Mesothelial cell of epicardium (in vitro differentiated cells): ENCODE measurements at regions not wholly inside any gene's neighbourhood (a gene's known extent, or its start where the extent isn't known, plus 50 kb on each side); places are given as distances from the start of the nearest gene placed in this dataset.
"Not testable (repeated sequence)": the region's sequence is repeated elsewhere in the genome, so short reads cannot be mapped to it uniquely, and the experiment has no call there.

ENCODE experiments used
- DNase-seq, 2 experiments: peaks; one replicate each; pipeline ENCODE4 v3.0.0; 2021; ENCODE audit warnings: low spot score in 2 of 2; ENCODE audit not compliant: unreplicated experiment in 2 of 2
- H3K27ac Mint-ChIP-seq: 2 replicates; pipeline ENCODE4 v1.8.0; 2021; ENCODE audit warnings: mixed read lengths
- H3K27me3 Mint-ChIP-seq: 2 replicates; pipeline ENCODE4 v1.8.0; 2021; ENCODE audit warnings: low read depth, mixed read lengths
- H3K36me3 Mint-ChIP-seq: 2 replicates; pipeline ENCODE4 v1.8.0; 2021; ENCODE audit warnings: mixed read lengths
- H3K4me1 Mint-ChIP-seq: 2 replicates; pipeline ENCODE4 v1.8.0; 2021; ENCODE audit warnings: mixed read lengths
- H3K4me3 Mint-ChIP-seq: 2 replicates; pipeline ENCODE4 v1.8.0; 2021; ENCODE audit warnings: mild to moderate bottlenecking, moderate library complexity, mixed read lengths
- H3K9me3 Mint-ChIP-seq: 2 replicates; pipeline ENCODE4 v1.8.0; 2021; ENCODE audit warnings: mixed read lengths
- TF ChIP-seq, protein P1 (sequence below): fragments of 200-600 bp; sonication (generic); IDR thresholded peaks from one replicate; pipeline ENCODE4 v1.5.0; 2021; ENCODE audit warnings: antibody characterized with exemption; ENCODE audit not compliant: unreplicated experiment

DNA sequence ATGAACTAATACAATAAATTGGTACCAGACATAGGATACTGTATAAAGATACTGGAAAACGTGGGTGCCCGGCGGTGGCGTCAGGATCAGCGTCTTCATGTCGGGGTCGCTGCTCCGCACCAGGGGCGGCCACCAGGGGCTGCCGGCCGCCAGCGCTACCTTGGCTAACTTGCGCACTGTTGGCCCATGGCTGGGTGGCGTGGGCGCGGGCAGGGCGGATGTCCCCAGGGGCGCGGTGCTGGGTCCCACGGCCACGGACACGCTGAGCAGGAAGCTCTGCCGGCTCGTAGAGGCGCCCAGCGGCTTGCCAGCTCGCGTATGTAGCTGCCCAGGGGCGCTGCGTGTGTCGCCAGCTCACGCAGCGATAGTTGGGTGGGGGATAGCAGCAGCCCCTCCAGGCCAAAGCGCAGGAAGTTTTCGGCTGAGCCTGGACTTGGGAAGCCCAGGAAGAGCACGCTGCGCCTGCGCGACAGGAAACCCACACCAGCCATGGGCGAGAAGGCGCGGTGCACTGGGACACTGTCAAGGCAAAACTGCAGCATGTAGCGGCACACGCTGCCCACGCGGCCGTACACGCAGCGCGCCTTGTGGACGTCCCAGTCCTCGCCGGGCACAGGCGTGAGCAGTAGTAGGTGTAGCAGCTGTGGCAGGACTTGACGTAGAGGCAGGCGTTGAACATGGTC, 299.9 kb downstream of the CCDC74A start:
- TF ChIP-seq, protein P1, sequence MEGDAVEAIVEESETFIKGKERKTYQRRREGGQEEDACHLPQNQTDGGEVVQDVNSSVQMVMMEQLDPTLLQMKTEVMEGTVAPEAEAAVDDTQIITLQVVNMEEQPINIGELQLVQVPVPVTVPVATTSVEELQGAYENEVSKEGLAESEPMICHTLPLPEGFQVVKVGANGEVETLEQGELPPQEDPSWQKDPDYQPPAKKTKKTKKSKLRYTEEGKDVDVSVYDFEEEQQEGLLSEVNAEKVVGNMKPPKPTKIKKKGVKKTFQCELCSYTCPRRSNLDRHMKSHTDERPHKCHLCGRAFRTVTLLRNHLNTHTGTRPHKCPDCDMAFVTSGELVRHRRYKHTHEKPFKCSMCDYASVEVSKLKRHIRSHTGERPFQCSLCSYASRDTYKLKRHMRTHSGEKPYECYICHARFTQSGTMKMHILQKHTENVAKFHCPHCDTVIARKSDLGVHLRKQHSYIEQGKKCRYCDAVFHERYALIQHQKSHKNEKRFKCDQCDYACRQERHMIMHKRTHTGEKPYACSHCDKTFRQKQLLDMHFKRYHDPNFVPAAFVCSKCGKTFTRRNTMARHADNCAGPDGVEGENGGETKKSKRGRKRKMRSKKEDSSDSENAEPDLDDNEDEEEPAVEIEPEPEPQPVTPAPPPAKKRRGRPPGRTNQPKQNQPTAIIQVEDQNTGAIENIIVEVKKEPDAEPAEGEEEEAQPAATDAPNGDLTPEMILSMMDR = no peak
- no peak overlapping the region for H3K27ac Mint-ChIP-seq
- no peaks in the 10 kb centered on the region for H3K9me3 Mint-ChIP-seq
- DNase-seq = no peak
- no peaks in the 10 kb centered on the region for H3K27me3 Mint-ChIP-seq
- no peaks in the 10 kb centered on the region for H3K4me1 Mint-ChIP-seq
- H3K36me3 Mint-ChIP-seq = no peaks in the 10 kb centered on the region
- H3K4me3 Mint-ChIP-seq = no peak overlapping the region

DNA sequence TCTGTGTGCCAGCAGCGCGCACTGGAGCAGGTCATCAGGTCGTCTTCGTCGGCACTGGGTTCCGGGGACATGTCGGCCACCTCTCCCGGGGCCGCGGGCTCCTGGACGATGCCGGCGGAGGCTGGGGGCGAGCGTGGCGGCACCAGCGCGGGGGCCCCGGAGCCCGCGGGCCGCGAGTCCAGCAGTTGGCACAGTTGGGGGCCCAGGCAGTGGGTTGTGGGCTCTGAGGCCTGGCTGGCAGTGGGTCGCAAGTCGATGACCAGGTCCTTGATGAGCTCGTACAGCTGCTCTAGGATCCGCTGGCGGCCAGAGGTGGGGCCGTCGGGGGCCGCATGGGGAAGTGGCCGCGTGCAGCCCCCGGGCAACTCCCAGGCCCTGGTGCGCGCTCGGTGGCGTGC, 300.5 kb downstream of the CCDC74A start:
- no peak for DNase-seq
- no peaks in the 10 kb centered on the region for H3K9me3 Mint-ChIP-seq
- H3K4me1 Mint-ChIP-seq = no peaks in the 10 kb centered on the region
- H3K27me3 Mint-ChIP-seq = no peaks in the 10 kb centered on the region
- no peak overlapping the region for H3K27ac Mint-ChIP-seq
- H3K36me3 Mint-ChIP-seq = no peaks in the 10 kb centered on the region
- no peak overlapping the region for H3K4me3 Mint-ChIP-seq
- TF ChIP-seq, protein P1 = no peak

DNA sequence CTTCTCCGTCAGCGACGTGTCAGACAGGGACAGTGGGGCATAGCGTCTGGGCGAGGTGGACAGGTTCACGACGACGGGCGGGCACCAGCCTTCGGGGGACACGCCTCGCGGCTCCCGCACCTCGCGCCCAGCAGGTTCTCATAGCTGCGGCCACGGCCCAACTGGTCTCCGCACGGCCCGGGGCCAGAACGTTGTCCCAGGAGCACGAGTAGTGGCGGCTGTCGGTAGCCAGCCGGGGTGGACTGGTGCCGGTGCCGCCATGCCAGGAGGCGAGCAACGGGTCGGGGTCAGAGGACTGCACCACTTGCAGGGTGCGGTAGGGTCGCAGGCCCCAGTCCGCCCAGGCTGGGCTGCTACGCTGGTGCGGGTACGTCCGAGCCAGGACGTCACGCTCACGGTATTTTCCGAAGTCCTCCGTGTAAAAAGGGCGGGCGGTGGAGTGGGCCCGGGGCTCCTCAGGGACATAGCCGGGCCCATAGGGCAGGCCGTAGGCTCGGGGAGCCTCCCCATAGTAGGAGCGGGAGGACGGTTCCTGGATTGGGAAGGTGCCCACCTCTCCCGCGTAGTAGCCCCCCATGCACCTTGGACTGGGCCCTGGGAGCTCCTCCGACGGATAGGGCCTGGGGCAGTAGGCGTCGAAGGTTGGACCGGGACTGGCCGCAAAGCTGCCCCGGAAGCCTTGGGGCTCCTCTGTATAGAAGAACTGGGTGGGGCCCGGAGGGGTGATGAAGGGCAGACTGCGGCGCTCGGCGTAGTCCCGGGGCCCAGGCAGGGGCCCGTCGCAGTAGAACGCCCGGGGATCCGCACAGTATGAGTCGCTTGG, 301.2 kb downstream of the CCDC74A start:
- H3K27me3 Mint-ChIP-seq, H3K4me3 Mint-ChIP-seq, H3K4me1 Mint-ChIP-seq, H3K27ac Mint-ChIP-seq, H3K36me3 Mint-ChIP-seq, H3K9me3 Mint-ChIP-seq, DNase-seq: not testable (repeated sequence)

DNA sequence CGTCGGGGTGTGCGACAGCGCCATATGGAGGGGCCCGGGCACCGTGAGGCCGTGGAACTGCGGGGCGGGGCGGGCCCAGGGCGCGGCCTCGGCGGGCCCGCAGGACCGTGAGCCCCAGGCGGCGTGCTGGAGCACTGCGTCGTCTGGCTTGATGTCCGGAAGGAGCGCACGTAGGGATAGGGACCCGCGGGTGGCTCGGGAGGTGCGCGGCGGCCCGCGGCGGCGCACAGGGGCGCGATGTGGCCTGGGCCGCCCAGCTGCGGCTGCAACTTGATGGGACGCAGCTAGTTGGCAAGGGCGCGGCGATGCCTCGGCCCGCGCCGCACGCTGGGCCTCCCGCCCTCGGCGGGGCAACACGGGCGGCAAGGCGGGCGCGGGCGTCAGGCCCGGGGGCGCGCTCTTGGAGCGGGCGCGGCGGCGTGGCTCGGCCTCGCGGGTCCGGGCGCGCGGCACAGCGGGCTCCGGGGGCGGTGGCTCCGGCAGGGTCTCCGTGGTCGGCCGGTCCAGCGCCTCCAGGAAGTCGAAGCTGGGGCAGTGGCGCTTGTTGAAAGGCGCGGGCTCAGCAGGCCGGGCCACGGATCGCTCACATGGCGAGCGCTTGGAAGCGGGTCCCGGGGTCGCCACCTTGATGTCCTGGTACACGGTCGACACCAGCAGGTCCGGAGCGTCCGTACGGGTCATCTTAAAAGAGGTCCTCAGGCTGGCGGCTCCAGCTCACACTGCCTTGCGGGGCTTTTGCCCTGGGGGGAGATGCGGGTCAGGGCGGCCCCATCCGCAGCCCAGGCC, 302.0 kb downstream of the CCDC74A start:
- not testable (repeated sequence) for H3K27me3 Mint-ChIP-seq, H3K9me3 Mint-ChIP-seq, H3K4me3 Mint-ChIP-seq, DNase-seq, H3K36me3 Mint-ChIP-seq, H3K27ac Mint-ChIP-seq, H3K4me1 Mint-ChIP-seq

DNA sequence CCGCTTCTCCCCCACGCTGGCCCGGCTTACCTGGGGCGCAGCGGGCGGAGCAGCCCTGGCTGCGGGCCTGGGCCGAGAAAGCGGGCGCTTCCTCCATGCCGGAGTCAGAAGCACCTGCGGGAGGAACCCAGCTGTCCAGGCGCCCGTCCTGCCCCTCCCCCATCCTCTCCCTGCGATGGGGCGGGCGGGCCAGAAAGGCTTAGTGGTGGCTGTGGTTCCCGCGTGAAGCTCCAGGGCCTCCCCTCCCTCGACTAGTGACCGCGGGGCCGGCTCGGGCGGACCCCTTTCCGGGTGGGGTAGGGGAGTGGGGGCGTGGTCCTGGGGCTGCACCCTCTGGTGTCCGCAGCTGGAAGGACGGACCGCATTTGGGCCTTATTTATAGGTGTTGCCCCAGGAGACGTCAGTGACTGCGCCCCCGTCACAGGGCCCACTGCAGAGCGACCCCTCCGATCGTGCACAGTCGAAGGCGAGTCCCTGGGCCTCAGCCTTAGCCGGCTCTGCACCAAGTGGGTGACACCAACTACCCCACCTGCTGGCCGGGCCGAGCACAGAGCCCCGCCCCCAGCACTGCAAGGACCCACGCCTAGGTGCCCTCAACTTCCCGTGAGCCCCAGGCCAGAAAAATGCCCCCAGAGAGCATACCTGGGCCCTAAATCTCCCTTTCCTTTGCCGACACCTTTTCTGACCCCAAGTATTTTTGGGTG, 302.7 kb downstream of the CCDC74A start:
- not testable (repeated sequence) for DNase-seq, H3K27ac Mint-ChIP-seq, H3K36me3 Mint-ChIP-seq, H3K4me1 Mint-ChIP-seq, H3K27me3 Mint-ChIP-seq, H3K4me3 Mint-ChIP-seq, H3K9me3 Mint-ChIP-seq

DNA sequence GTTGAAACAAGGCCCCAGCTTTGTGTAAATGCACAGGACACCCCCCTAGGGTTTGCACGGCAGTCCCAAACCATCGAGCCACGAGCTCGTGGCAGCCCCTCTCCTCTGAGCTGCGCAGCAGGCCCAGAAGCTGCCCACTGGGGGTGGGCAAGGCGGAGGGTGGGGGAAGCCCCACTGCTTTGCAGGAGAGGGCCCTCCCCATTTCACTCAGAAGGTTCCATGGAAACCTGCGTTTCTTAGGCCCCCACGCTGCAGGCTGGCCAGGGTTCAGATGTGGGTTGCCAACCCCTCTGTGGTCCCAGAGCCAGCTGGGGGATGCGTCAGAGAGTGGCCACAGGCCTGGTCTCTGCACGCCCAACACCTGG, 303.2 kb downstream of the CCDC74A start:
- H3K36me3 Mint-ChIP-seq, H3K27me3 Mint-ChIP-seq, DNase-seq: not testable (repeated sequence)

DNA sequence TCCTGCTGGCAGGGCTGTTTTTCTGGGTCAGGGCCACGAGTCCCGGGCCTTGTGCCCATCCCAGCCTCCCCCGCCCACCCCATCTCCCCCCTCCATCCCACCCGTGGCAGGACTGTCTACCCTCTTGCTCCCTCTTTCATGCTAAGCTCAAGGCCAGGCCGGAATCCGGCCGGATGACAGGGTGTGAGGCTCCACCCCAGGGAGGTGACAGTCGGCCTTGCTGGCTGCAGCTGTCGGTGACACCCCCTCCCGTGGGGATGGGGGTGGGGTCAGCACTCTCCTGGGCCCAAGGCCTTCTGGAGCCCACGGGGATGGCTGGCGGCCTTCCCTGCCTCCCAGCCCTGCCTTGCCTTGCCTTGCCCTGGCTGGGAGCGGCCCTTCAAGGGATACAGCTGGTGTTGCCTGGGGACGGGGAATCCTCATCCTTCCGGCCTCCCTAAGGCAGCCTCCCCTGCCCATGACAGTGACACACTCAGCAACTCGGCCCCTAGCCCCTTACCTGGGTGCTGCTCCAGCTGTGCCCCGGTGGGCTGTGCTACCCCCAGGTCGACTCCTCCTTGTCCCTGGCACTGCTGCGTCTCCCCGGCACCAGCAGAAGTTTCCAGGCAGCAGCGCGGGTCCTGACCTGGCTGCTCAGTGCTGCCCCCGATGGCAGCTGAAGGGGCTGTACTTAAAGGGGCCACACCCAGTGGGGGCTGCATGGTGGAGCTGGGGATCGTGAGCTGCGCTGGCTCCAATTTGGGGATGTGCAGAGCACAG, 303.9 kb downstream of the CCDC74A start:
- not testable (repeated sequence) for H3K27ac Mint-ChIP-seq, DNase-seq, H3K27me3 Mint-ChIP-seq, H3K36me3 Mint-ChIP-seq, H3K4me3 Mint-ChIP-seq, H3K4me1 Mint-ChIP-seq, H3K9me3 Mint-ChIP-seq
- TF ChIP-seq, protein P1 = peak; percentile 30

More for the DNA sequence above, 303.2 kb downstream of the CCDC74A start:
- H3K9me3 Mint-ChIP-seq, H3K4me1 Mint-ChIP-seq, H3K4me3 Mint-ChIP-seq, H3K27ac Mint-ChIP-seq: not testable (repeated sequence)
